ENCODE measurements at regions not wholly inside any gene's neighbourhood (a gene's known extent, or its start where the extent isn't known, plus 50 kb on each side); places are given as distances from the start of the nearest gene placed in this dataset.

- Histone ChIP-seq H3K4me1 (no peaks in the 10 kb centered on the region), H3K27me3 (no peaks in the 10 kb centered on the region), H3K36me3 (no peaks in the 10 kb centered on the region), H3K4me3 (no peak overlapping the region), H3K9me3 (no peaks in the 10 kb centered on the region), H3K27ac (no peak overlapping the region)
- intact Hi-C loops (cut with DNase I) = no loop called here
- no peak for TF ChIP-seq CTCF (IDR thresholded peaks at IDR 0.05)
- DNase-seq (ENCODE audit: low spot score in 2 of 2) = no peak
Measured at GRCh38 chr16:35492225-35492624, 2032.8 kb downstream of the TP53TG3F start.

DNA sequence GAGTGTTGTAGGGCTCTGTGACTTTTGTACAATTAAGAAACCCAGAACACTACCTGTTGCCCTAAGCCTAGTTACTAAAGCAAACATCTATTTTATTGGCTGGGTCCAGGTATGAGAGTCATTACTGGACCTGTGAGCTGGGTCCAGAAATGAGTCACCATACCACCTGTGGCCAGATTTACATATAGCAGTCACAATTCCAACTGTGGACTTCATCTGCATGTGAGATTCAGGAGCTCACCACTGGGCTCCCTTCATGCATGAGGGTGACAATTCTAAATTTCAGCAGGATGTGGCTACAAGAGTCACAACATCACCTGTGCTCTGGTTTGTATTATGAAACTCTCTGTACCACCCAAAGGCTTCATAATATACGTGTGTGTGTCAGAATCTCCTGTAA is 2038.0 kb downstream of the TP53TG3F start:
- Histone ChIP-seq H3K27ac (no peak overlapping the region), H3K36me3 (no peaks in the 10 kb centered on the region), H3K4me3 (no peak overlapping the region), H3K9me3 (no peaks in the 10 kb centered on the region), H3K4me1 (no peaks in the 10 kb centered on the region), H3K27me3 (no peaks in the 10 kb centered on the region)
- intact Hi-C loops (cut with DNase I) = no loop called here
- TF ChIP-seq CTCF (IDR thresholded peaks at IDR 0.05) = no peak
- DNase-seq (ENCODE audit: low spot score in 2 of 2) = no peak

DNA sequence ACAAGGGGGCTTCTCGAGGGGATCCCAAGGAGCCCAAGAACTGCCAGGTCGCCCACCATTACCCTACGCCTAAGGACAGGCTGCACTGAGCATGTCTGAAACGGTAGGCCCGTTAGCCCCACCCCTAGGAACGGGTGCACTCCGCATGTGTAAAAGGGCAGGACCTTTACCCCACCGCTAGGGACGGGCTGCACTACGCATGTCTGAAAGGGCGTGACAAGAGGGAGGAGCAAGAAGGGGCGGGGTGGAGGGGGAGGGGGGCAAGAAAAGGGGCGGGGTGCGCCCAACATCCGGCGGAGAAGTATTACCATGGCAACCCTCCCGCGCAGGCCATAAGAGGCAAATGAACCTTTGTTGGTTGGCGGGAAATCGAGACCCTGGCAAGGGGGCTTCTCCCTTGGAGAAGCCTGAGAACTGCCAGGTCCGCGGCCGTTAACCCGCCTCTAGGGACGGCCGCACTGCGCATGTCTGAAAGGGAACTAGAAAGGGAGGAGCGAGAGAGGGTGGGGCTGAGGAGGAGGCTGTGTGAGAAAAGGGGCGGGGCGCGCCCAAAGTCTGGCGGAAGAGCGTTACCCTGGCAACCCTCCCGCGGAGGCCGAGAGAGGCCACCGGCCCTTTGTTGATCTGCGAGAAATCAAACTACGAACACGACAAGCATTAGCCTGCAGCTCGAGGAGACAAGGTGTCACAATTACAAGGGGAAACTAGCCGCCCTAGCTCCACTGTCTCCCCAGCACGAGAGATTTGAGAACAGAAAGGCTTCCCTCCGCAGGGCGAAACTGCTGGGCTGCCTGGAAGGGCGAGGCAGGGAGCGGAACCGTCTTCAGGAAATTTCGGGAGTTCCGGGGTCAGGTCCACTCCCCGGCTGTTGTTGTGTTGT is 2046.8 kb downstream of the TP53TG3F start:
- Histone ChIP-seq H3K27me3 (no peaks in the 10 kb centered on the region), H3K9me3 (peaks cover 0 to 8% of the 10 kb centered on the region in 2 donors), H3K4me3 (no peak overlapping the region), H3K27ac (no peak overlapping the region), H3K4me1 (no peaks in the 10 kb centered on the region), H3K36me3 (no peaks in the 10 kb centered on the region)
- TF ChIP-seq CTCF (IDR thresholded peaks at IDR 0.05) = no peak
- no peak for DNase-seq (ENCODE audit: low spot score in 2 of 2)
- intact Hi-C loops (cut with DNase I) = no loop called here

DNA sequence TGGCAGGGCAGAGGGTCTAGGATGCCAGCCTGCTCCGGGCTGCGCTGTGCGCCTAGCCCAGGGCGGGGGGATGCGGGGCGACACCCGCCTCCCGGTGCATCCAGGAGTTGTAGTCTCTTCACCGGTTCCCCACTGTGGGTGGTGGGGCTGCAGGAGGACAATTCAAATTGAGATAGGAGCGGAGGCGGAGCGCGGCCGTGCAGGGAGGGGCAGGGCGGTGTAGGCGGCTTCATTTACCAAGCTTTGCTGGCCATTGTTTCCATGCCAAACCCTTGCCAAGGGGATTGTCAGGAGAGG is 2047.4 kb downstream of the TP53TG3F start:
- Histone ChIP-seq H3K27me3 (no peaks in the 10 kb centered on the region), H3K27ac (no peak overlapping the region), H3K9me3 (peaks cover 0 to 8% of the 10 kb centered on the region in 2 donors), H3K36me3 (no peaks in the 10 kb centered on the region), H3K4me3 (no peak overlapping the region), H3K4me1 (no peaks in the 10 kb centered on the region)
- no peak for DNase-seq (ENCODE audit: low spot score in 2 of 2)
- TF ChIP-seq CTCF (IDR thresholded peaks at IDR 0.05) = no peak
- intact Hi-C loops (cut with DNase I) = no loop called here

DNA sequence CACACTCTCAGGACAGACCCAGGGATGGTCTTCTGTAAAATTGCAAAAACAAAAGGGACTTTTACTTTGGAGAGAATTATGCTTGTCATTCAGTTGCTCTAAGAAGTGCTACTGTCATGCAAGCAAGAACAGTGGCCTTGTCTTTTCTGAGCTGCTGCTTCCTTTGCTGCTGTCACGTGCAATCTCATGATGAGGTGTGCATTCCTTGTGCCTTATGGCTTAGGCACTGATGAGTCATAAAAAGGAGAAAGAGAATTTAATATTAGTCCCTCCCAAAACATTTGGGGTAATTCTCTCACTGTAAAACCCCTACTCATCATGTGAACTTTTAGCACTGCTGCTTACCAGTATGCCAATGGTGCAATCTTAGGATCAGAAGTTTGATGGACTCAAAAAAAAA is 2051.3 kb downstream of the TP53TG3F start:
- H3K4me3 ChIP-seq = no peak overlapping the region
- peaks cover 0 to 8% of the 10 kb centered on the region in 2 donors for H3K9me3 ChIP-seq
- intact Hi-C loops (cut with DNase I) = no loop called here
- H3K27me3 ChIP-seq = no peaks in the 10 kb centered on the region
- H3K4me1 ChIP-seq = no peaks in the 10 kb centered on the region
- no peak for TF ChIP-seq CTCF (IDR thresholded peaks at IDR 0.05)
- H3K36me3 ChIP-seq = no peaks in the 10 kb centered on the region
- DNase-seq (ENCODE audit: low spot score in 2 of 2) = no peak
- no peak overlapping the region for H3K27ac ChIP-seq

- Histone ChIP-seq H3K4me1 (no peaks in the 10 kb centered on the region), H3K4me3 (no peak overlapping the region), H3K27me3 (no peaks in the 10 kb centered on the region), H3K9me3 (no peaks in the 10 kb centered on the region), H3K27ac (no peak overlapping the region), H3K36me3 (no peaks in the 10 kb centered on the region)
- no peak for DNase-seq (ENCODE audit: low spot score in 2 of 2)
- TF ChIP-seq CTCF (IDR thresholded peaks at IDR 0.05) = no peak
- intact Hi-C loops (cut with DNase I) = no loop called here
Measured at GRCh38 chr16:35516551-35516950, 2057.1 kb downstream of the TP53TG3F start.
